ENCODE measurements at regions not wholly inside any gene's neighbourhood (a gene's known extent, or its start where the extent isn't known, plus 50 kb on each side); places are given as distances from the start of the nearest gene placed in this dataset.

DNA sequence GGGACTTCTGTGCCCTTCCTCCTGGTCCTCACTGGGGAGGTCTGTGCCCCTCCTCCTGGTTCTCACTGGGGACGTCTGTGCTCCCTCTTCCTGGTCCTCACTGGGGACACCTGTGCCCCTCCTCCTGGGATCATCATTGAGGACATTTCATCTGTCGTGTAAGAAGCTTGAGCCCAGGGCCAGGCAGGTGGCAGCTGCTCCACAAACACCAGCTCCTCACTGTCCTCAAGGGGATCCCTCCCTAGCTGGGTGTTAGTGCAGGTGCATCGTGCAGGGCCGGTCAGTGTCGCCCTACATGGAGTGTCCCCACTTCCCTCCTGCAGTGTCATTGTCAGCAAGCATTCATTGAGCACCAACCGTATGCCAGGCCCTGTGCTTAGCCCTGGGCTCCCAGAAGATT, 312.7 kb downstream of the PTPRU start:
- no peak for TF ChIP-seq HNF4G (IDR thresholded peaks at IDR 0.05)
- TF ChIP-seq, protein P1, sequence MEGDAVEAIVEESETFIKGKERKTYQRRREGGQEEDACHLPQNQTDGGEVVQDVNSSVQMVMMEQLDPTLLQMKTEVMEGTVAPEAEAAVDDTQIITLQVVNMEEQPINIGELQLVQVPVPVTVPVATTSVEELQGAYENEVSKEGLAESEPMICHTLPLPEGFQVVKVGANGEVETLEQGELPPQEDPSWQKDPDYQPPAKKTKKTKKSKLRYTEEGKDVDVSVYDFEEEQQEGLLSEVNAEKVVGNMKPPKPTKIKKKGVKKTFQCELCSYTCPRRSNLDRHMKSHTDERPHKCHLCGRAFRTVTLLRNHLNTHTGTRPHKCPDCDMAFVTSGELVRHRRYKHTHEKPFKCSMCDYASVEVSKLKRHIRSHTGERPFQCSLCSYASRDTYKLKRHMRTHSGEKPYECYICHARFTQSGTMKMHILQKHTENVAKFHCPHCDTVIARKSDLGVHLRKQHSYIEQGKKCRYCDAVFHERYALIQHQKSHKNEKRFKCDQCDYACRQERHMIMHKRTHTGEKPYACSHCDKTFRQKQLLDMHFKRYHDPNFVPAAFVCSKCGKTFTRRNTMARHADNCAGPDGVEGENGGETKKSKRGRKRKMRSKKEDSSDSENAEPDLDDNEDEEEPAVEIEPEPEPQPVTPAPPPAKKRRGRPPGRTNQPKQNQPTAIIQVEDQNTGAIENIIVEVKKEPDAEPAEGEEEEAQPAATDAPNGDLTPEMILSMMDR (IDR thresholded peaks at IDR 0.05; ENCODE audit: low read depth, low read length, missing input control): no peak
- TF ChIP-seq, protein P2, sequence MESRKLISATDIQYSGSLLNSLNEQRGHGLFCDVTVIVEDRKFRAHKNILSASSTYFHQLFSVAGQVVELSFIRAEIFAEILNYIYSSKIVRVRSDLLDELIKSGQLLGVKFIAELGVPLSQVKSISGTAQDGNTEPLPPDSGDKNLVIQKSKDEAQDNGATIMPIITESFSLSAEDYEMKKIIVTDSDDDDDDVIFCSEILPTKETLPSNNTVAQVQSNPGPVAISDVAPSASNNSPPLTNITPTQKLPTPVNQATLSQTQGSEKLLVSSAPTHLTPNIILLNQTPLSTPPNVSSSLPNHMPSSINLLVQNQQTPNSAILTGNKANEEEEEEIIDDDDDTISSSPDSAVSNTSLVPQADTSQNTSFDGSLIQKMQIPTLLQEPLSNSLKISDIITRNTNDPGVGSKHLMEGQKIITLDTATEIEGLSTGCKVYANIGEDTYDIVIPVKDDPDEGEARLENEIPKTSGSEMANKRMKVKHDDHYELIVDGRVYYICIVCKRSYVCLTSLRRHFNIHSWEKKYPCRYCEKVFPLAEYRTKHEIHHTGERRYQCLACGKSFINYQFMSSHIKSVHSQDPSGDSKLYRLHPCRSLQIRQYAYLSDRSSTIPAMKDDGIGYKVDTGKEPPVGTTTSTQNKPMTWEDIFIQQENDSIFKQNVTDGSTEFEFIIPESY (IDR thresholded peaks at IDR 0.05): no peak
- no peak for TF ChIP-seq TAF1 (conservative IDR thresholded peaks at IDR 0.05)
- no peak for TF ChIP-seq EGR1 (IDR thresholded peaks at IDR 0.05; ENCODE audit: low read depth in 2 of 2)
- no peak for TF ChIP-seq RXRA (IDR thresholded peaks at IDR 0.05)
- no peak for TF ChIP-seq FOXA2 (IDR thresholded peaks at IDR 0.05)
- no peak for TF ChIP-seq SP1 (IDR thresholded peaks at IDR 0.05)
- TF ChIP-seq JUND (IDR thresholded peaks at IDR 0.05): no peak
- no peak for TF ChIP-seq GABPA (IDR thresholded peaks at IDR 0.05 in 1 of 2, conservative IDR thresholded peaks at IDR 0.05 in 1 of 2)
- TF ChIP-seq, protein P3, sequence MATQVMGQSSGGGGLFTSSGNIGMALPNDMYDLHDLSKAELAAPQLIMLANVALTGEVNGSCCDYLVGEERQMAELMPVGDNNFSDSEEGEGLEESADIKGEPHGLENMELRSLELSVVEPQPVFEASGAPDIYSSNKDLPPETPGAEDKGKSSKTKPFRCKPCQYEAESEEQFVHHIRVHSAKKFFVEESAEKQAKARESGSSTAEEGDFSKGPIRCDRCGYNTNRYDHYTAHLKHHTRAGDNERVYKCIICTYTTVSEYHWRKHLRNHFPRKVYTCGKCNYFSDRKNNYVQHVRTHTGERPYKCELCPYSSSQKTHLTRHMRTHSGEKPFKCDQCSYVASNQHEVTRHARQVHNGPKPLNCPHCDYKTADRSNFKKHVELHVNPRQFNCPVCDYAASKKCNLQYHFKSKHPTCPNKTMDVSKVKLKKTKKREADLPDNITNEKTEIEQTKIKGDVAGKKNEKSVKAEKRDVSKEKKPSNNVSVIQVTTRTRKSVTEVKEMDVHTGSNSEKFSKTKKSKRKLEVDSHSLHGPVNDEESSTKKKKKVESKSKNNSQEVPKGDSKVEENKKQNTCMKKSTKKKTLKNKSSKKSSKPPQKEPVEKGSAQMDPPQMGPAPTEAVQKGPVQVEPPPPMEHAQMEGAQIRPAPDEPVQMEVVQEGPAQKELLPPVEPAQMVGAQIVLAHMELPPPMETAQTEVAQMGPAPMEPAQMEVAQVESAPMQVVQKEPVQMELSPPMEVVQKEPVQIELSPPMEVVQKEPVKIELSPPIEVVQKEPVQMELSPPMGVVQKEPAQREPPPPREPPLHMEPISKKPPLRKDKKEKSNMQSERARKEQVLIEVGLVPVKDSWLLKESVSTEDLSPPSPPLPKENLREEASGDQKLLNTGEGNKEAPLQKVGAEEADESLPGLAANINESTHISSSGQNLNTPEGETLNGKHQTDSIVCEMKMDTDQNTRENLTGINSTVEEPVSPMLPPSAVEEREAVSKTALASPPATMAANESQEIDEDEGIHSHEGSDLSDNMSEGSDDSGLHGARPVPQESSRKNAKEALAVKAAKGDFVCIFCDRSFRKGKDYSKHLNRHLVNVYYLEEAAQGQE (IDR thresholded peaks at IDR 0.05): no peak
- TF ChIP-seq, protein P4, sequence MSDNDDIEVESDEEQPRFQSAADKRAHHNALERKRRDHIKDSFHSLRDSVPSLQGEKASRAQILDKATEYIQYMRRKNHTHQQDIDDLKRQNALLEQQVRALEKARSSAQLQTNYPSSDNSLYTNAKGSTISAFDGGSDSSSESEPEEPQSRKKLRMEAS (IDR thresholded peaks at IDR 0.05): no peak
- no peak for TF ChIP-seq RAD21 (IDR thresholded peaks at IDR 0.05)
- TF ChIP-seq, protein P5, sequence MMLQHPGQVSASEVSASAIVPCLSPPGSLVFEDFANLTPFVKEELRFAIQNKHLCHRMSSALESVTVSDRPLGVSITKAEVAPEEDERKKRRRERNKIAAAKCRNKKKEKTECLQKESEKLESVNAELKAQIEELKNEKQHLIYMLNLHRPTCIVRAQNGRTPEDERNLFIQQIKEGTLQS (IDR thresholded peaks at IDR 0.05): no peak
- no peak for TF ChIP-seq NR2F2 (IDR thresholded peaks at IDR 0.05)
- no peak for TF ChIP-seq YY1 (IDR thresholded peaks at IDR 0.05)
- no peak for TF ChIP-seq FOXA1 (IDR thresholded peaks at IDR 0.05)
- no peak for TF ChIP-seq HNF4A (conservative IDR thresholded peaks at IDR 0.05)
- WGBS: 75% methylated on average over 6 of the region's 6 CpGs
- no peak for DNase-seq (ENCODE audit: low spot score)

More for the DNA sequence above, 312.7 kb downstream of the PTPRU start:
- peaks cover 0 to 4% (median 0%) of the 10 kb centered on the region in 4 donors for H3K9me3 ChIP-seq (ENCODE audit: control insufficient read depth in 4 of 4, low read length in 3 of 4)
- H3K4me1 ChIP-seq (ENCODE audit: control insufficient read depth in 4 of 4, insufficient read depth in 4 of 4, low read length in 3 of 4): no peaks in the 10 kb centered on the region
- H3K27me3 ChIP-seq (ENCODE audit: control insufficient read depth in 4 of 4, insufficient read depth in 4 of 4, low read length in 3 of 4): no peaks in the 10 kb centered on the region
- H3K27ac ChIP-seq (ENCODE audit: low read depth in 1 of 2, low read length in 2 of 2): no peak overlapping the region
- H3K9ac ChIP-seq (ENCODE audit: low read depth in 1 of 2, low read length in 2 of 2): no peak overlapping the region
- no peaks in the 10 kb centered on the region for H3K36me3 ChIP-seq (ENCODE audit: control insufficient read depth in 4 of 4, insufficient read depth in 3 of 4, low read depth in 1 of 4, low read length in 3 of 4)
- H3K4me3 ChIP-seq (ENCODE audit: low read depth in 1 of 3, low read length in 3 of 3): no peak overlapping the region
